ENCODE measurements at regions not wholly inside any gene's neighbourhood (a gene's known extent, or its start where the extent isn't known, plus 50 kb on each side); places are given as distances from the start of the nearest gene placed in this dataset.

- TF ChIP-seq CTCF (IDR thresholded peaks at IDR 0.05): no peak
- no peak for TF ChIP-seq EP300 (IDR thresholded peaks at IDR 0.05)
- no peak for TF ChIP-seq POLR2A (IDR thresholded peaks at IDR 0.05)
- no peak for TF ChIP-seq POLR2AphosphoS5 (IDR thresholded peaks at IDR 0.05)
Measured at GRCh38 chr6:8175046-8175777, 72.9 kb upstream of the EEF1E1 start.
